ENCODE measurements at regions not wholly inside any gene's neighbourhood (a gene's known extent, or its start where the extent isn't known, plus 50 kb on each side); places are given as distances from the start of the nearest gene placed in this dataset.

DNA sequence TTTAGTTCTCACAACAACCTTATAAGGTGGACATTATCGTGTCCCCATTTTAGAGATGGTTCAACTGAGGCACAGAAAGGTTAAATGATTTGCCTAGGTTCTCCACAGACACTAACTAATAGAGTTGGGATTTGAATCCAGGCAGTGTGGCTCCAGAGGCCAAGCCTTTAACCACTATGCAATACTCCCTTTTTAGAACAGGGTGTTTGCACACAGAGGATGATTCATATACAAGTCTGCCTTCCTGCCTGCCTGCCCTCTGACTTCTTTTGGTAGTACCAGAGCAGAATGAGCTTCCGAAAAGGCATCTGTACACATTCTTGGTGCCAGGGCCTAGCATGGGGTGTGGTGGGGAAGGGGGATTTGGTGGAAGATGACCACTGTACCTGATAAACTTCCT is 150.8 kb upstream of the ARHGEF9 start:
- TF ChIP-seq, protein P1, sequence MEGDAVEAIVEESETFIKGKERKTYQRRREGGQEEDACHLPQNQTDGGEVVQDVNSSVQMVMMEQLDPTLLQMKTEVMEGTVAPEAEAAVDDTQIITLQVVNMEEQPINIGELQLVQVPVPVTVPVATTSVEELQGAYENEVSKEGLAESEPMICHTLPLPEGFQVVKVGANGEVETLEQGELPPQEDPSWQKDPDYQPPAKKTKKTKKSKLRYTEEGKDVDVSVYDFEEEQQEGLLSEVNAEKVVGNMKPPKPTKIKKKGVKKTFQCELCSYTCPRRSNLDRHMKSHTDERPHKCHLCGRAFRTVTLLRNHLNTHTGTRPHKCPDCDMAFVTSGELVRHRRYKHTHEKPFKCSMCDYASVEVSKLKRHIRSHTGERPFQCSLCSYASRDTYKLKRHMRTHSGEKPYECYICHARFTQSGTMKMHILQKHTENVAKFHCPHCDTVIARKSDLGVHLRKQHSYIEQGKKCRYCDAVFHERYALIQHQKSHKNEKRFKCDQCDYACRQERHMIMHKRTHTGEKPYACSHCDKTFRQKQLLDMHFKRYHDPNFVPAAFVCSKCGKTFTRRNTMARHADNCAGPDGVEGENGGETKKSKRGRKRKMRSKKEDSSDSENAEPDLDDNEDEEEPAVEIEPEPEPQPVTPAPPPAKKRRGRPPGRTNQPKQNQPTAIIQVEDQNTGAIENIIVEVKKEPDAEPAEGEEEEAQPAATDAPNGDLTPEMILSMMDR (IDR thresholded peaks at IDR 0.05; ENCODE audit: insufficient read depth, low read depth, low read length) = no peak
- no peak for TF ChIP-seq EZH2 (IDR thresholded peaks at IDR 0.05; ENCODE audit: insufficient read depth, low read length)
